Stimulated activated CD8-positive, alpha-beta memory T cell treated with anti-CD3 and anti-CD28 coated beads, Interleukin-12 subunit alpha, Interleukin-12 subunit beta, amount 100 ng/mL, for 4 hours (primary cell): ENCODE measurements at regions not wholly inside any gene's neighbourhood (a gene's known extent, or its start where the extent isn't known, plus 50 kb on each side); places are given as distances from the start of the nearest gene placed in this dataset.
"Not testable (repeated sequence)": the region's sequence is repeated elsewhere in the genome, so short reads cannot be mapped to it uniquely, and the experiment has no call there.

Experiments used
- DNase-seq: peaks from one replicate; pipeline ENCODE4 v3.0.0-alpha.2; 2020; ENCODE audit warnings: low read depth

GRCh38 chr3:75242012-75242735 lies 422.0 kb upstream of the FRG2C start:
- no peak for DNase-seq

DNA sequence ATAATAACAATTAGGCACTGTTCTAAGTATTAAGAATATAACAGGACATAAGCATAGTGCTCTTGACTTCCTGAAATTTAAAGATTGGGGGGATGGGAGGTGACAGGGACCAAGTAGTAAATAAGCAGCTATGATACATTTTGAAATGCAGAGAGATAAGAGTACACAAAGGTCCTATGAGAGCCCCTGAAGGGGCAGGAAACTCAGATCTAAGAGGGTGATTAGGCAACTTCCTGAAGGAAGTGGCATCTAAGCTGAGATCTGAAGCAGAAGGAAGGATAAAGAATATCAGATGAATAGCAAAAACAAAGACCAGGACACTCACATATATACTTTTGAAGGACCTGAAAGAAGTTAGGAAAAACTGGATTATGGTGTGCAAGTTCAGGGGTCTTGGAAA lies 415.2 kb upstream of the FRG2C start:
- no peak for DNase-seq

GRCh38 chr3:75254685-75255084 lies 409.4 kb upstream of the FRG2C start:
- DNase-seq: no peak

DNA sequence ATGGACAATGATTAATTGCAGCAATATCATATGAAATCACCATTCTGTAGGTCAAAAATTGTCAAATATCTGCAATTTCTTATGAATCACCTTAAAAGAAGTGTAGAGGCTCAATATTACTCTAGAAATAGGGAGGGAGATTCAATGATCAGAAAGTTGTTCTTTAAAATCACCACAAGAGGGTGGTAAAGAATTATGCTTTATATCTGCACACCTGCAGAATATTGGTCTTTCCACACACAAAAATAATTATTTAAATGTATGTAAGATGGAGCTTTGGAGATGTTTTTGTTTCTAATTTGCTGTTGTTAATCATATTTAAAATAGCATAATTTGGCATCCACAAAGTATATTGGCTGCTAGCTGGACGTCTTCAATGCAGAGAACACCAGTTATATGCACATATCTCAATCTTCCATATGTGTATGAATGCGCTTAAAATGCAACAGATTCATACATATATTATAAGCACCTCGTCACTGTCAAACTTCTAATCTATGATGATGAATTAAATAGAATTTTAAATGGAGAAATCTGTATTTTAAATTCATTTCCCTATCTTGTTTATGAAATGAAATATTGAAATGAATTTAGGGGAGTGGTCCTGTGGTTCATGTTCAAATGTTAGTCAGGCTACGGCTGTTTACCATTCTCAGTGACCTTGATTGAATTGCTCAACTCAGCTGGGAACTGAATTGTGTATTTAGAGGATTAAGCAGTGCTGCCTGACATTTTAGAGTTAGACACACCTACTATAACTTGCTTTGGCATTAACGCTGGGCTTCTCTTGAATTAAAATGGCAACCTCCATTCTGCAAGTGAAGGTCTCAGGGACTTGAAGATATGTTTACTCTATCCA lies 405.1 kb upstream of the FRG2C start:
- not testable (repeated sequence) for DNase-seq

DNA sequence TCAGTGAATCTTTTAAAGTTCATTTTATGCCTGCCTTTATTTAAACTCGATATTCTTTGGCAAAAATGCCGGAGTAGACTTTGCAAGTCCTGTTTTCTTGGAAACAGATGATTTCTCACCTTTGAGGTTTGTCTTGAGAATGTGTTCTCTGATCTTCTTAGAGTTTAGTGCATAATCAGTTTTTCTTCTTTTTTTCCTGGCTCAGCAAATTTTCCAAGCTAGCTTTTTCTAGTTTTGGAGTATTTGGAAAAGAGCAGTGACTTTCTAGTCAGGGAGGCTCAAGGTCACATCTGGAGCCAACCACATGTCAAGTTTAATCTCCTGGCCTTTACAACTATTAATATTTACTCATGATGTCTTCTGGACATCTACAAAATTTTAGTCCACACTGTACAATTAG lies 403.2 kb upstream of the FRG2C start:
- DNase-seq: not testable (repeated sequence)

- no peak for DNase-seq
Observed at GRCh38 chr3:75262661-75263060, 401.5 kb upstream of the FRG2C start.

DNA sequence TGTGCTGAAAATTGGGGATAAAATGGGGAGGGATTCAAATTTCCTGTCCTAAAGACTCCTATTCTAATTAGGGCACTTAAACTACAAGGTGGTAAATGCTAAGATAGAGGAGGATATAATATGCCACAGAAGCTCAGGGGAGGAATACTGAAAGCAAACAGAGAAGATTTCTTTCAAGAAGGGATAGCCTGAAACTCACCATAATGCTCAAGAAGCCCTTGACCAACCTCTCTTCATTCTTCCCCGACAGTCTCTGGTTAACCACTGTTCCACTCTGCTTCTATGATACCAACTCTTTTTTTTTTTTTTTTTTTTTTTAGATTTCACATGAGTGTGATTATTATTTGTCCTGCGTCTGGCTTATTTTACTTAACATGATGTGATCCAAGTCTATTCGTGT lies 398.2 kb upstream of the FRG2C start:
- DNase-seq: no peak

- DNase-seq: not testable (repeated sequence)
Observed at GRCh38 chr3:75268576-75268975, 395.6 kb upstream of the FRG2C start.

DNA sequence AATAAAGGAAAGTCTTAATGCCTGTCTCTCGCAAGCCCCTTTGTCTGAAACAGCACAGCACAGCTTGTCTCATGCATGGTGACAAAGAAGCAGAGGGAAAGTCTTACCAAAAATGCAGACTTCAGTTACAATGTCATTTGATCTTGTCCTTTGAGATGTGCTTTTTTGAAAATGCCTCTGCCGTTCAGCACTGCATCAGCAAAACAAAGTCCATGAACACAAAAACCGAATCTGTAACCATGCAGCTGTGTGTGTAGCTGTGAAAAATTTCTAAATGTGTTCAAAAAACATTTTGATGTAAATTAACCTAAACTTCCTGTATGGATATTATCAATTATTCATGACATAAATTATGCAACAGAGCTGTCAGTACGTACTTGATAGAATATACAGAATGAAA lies 391.9 kb upstream of the FRG2C start:
- DNase-seq: not testable (repeated sequence)

DNA sequence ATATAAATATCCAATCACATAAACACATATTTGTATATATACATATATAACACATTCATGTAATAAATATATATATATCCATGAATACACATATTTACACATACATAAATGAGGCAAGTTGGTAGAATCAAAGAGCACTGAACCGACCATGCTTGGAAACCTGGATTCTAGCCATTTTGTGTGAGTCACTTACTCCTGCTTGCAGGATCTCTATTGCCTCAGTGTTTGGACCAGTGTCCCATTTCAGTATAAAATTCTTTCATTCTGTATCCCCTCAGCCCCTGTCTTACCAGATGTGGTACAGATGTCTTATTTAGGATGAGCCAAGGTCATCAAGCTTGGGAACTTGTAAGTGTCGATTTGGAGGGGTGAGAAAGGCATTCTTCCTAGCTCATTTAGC lies 391.4 kb upstream of the FRG2C start:
- DNase-seq: no peak

GRCh38 chr3:75285531-75286148 lies 378.5 kb upstream of the FRG2C start:
- DNase-seq: not testable (repeated sequence)

- not testable (repeated sequence) for DNase-seq
Observed at GRCh38 chr3:75288972-75289574, 375.1 kb upstream of the FRG2C start.

DNA sequence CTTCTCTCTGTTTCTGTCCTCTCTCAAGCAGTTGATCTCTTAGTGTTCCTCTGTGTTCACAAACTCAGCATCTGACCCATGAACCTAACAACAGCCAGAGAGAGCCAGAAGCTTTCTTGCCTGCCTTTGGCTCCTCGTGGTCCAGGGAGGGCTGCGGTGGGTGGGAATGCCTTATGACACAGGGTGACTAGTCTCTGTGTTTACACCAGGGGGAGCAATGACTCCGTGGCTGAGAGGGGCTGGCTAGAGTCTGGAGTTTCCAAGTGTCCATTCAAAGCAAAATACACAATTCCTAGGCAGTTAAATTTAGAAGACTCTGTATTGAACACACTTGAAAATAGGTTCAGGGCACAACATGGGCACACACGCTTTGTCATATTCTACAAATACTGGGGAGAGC lies 370.0 kb upstream of the FRG2C start:
- DNase-seq: no peak

- DNase-seq: no peak
Observed at GRCh38 chr3:75295013-75295412, 369.1 kb upstream of the FRG2C start.

GRCh38 chr3:75296858-75297257 lies 367.3 kb upstream of the FRG2C start:
- DNase-seq: no peak

DNA sequence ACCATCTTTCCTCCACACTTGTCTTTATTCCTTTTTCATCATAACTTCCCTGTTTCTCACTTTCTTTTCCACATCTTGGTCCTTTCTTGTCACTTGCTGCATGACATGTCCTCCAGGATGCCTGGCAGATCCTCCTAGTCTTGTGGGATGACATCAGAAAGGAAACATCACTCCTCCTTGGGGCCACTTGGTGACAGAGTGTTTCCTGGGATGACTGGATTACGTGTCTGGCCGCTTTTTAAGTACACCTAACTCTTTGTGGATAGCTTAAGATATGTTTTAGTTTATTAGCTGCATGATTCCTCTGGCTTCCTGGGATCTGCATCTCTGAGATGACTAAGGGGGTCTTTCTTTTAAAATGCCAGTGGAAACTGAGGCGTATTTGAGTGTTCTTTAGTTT lies 363.5 kb upstream of the FRG2C start:
- DNase-seq: no peak

DNA sequence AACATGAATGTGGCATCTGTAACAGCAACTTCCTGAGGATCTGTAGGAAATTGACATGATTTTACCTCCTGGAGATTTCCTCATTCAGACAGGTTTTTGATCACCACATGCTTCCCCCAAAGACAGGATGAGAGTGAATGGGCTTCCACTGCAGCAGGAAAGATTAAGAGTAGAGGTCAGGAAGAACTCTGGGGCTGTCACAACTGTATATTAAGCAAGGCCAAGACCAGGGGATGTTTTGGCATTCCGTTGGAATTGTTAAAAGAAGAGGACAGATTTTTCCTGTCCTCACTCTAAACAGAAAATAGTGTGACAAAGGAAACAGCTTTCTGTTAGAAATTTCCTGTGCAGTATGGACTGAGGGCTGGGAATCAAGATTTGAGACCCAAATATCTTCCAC lies 363.1 kb upstream of the FRG2C start:
- DNase-seq: not testable (repeated sequence)

GRCh38 chr3:75303741-75304140 lies 360.4 kb upstream of the FRG2C start:
- no peak for DNase-seq

GRCh38 chr3:75305901-75306300 lies 358.2 kb upstream of the FRG2C start:
- DNase-seq: no peak

DNA sequence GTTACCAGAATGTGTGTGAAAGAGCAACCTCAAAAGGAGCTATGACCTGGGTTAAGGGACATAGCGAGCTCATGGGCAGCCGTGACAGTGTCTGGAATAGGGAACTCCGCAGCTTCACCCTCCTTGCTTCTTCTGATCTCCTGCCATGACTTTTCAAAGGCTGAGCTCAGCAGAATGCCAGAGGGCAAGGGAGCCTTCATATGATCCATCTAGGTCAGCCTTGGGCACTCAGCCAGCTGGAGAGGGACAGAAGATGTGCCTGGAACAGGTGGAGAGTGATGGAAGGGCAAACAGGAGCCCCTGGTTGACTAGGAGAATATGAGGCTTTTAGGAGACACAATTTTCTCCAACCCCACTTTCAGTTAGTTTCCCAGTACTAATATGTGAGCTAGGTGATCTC lies 352.8 kb upstream of the FRG2C start:
- DNase-seq: not testable (repeated sequence)

DNA sequence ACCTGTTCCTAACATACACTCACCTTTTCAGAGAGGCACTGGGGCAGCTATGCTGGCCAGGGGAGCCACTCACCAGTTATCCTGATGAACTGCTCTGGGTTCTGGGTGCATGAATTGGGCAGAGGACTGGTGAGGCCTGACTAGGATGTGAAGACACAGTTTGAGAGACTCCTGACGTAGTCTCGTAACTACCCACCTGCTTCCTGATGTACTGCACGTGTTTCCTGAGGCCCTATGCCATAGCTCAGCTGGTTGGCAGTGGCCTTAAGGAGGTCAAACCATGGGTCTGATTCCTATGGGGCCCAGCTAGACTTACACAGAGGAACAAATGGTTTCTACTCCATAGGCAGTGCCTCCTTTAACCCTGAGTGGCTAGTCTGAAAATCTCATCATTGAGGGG lies 351.7 kb upstream of the FRG2C start:
- not testable (repeated sequence) for DNase-seq

GRCh38 chr3:75319776-75320175 lies 344.4 kb upstream of the FRG2C start:
- DNase-seq: not testable (repeated sequence)

DNA sequence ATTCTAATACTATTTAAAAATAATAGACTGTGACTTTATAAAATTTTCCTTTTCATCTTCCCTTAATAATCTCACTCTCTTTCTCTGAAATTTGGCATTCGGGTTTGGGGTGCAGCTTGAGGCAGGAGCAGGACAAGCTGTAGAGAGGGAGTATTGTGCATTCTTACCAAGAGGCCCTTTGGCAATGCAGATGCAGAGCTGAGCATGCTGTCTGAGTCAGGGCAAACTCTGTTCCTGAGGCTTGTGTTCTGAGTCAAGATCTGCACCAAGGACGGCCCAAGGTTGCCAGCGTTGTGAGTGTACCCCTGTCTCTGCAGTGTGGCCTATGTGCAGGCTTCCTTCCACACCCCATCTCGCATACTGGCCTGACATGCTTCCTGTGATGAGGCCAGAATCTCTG lies 343.8 kb upstream of the FRG2C start:
- DNase-seq: no peak
